H1 (cell line): ENCODE measurements at regions not wholly inside any gene's neighbourhood (a gene's known extent, or its start where the extent isn't known, plus 50 kb on each side); places are given as distances from the start of the nearest gene placed in this dataset.

Source experiments
- CHD2 ChIP-seq: IDR thresholded peaks from 2 replicates; pipeline ENCODE4 v1.6.1; 2012; ENCODE audit warnings: low read length, improper control_type of control experiment
- EP300 ChIP-seq, 2 experiments: IDR thresholded peaks; 1 replicate in 1 of 2; 2 replicates in 1 of 2; pipeline ENCODE4 v1.6.1; 2011 to 2012; ENCODE audit warnings: low read depth in 2 of 2, low read length in 2 of 2, mild to moderate bottlenecking in 2 of 2, borderline replicate concordance in 1 of 2, inconsistent platforms in 1 of 2, moderate library complexity in 1 of 2
- KDM1A ChIP-seq: fragments of 200-600, 300-600 bp; sonication (generic); IDR thresholded peaks from 2 replicates; pipeline ENCODE4 v1.7.1; 2016; ENCODE audit warnings: mild to moderate bottlenecking, low read length, borderline replicate concordance
- PHF8 ChIP-seq: fragments of 200-600 bp; sonication (generic); conservative IDR thresholded peaks from 2 replicates; pipeline ENCODE4 v1.7.1; 2012; ENCODE audit warnings: low read depth, mild to moderate bottlenecking, inconsistent platforms, low read length, moderate library complexity
- POLR2A ChIP-seq, 2 experiments: IDR thresholded peaks; 1 replicate in 1 of 2; 2 replicates in 1 of 2; pipeline ENCODE4 v1.6.1; 2011; ENCODE audit warnings: low read depth in 2 of 2, low read length in 2 of 2, mild to moderate bottlenecking in 2 of 2; ENCODE audit errors: control extremely low read depth in 1 of 2
- POLR2AphosphoS5 ChIP-seq: IDR thresholded peaks from 2 replicates; pipeline ENCODE4 v1.6.1; 2011; ENCODE audit warnings: low read depth, low read length
- SIX5 ChIP-seq: IDR thresholded peaks from 2 replicates; pipeline ENCODE4 v1.6.1; 2011; ENCODE audit warnings: mild to moderate bottlenecking, low read depth, low read length
- SP1 ChIP-seq: IDR thresholded peaks from 2 replicates; pipeline ENCODE4 v1.6.1; 2011; ENCODE audit warnings: low read depth, low read length
- TF ChIP-seq, protein P1 (sequence below): fragments of 300-600 bp; sonication (generic); IDR thresholded peaks from 2 replicates; pipeline ENCODE4 v1.7.1; 2012; ENCODE audit warnings: low read length, moderate library complexity, mild to moderate bottlenecking, inconsistent platforms; ENCODE audit not compliant: insufficient replicate concordance

DNA sequence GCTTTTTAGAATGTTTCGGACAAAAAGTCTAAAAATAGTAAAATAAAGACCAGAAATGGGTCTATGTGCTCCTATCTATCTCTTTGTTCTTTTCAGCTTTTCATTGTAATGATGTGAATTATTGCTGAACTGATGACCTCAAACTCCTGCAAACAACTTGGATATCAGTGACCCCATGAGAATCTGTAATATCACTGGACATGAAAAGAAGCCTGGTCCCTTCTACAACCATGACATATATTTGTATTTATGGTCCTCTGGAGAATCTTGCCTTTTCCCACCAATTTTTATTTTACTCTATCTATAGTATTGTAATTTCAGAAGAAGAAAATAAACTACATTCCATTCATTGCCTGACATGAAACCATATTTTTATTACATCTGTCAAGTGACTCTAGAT lies 740.7 kb upstream of the CA10 start (continued):
- TF ChIP-seq, protein P1, sequence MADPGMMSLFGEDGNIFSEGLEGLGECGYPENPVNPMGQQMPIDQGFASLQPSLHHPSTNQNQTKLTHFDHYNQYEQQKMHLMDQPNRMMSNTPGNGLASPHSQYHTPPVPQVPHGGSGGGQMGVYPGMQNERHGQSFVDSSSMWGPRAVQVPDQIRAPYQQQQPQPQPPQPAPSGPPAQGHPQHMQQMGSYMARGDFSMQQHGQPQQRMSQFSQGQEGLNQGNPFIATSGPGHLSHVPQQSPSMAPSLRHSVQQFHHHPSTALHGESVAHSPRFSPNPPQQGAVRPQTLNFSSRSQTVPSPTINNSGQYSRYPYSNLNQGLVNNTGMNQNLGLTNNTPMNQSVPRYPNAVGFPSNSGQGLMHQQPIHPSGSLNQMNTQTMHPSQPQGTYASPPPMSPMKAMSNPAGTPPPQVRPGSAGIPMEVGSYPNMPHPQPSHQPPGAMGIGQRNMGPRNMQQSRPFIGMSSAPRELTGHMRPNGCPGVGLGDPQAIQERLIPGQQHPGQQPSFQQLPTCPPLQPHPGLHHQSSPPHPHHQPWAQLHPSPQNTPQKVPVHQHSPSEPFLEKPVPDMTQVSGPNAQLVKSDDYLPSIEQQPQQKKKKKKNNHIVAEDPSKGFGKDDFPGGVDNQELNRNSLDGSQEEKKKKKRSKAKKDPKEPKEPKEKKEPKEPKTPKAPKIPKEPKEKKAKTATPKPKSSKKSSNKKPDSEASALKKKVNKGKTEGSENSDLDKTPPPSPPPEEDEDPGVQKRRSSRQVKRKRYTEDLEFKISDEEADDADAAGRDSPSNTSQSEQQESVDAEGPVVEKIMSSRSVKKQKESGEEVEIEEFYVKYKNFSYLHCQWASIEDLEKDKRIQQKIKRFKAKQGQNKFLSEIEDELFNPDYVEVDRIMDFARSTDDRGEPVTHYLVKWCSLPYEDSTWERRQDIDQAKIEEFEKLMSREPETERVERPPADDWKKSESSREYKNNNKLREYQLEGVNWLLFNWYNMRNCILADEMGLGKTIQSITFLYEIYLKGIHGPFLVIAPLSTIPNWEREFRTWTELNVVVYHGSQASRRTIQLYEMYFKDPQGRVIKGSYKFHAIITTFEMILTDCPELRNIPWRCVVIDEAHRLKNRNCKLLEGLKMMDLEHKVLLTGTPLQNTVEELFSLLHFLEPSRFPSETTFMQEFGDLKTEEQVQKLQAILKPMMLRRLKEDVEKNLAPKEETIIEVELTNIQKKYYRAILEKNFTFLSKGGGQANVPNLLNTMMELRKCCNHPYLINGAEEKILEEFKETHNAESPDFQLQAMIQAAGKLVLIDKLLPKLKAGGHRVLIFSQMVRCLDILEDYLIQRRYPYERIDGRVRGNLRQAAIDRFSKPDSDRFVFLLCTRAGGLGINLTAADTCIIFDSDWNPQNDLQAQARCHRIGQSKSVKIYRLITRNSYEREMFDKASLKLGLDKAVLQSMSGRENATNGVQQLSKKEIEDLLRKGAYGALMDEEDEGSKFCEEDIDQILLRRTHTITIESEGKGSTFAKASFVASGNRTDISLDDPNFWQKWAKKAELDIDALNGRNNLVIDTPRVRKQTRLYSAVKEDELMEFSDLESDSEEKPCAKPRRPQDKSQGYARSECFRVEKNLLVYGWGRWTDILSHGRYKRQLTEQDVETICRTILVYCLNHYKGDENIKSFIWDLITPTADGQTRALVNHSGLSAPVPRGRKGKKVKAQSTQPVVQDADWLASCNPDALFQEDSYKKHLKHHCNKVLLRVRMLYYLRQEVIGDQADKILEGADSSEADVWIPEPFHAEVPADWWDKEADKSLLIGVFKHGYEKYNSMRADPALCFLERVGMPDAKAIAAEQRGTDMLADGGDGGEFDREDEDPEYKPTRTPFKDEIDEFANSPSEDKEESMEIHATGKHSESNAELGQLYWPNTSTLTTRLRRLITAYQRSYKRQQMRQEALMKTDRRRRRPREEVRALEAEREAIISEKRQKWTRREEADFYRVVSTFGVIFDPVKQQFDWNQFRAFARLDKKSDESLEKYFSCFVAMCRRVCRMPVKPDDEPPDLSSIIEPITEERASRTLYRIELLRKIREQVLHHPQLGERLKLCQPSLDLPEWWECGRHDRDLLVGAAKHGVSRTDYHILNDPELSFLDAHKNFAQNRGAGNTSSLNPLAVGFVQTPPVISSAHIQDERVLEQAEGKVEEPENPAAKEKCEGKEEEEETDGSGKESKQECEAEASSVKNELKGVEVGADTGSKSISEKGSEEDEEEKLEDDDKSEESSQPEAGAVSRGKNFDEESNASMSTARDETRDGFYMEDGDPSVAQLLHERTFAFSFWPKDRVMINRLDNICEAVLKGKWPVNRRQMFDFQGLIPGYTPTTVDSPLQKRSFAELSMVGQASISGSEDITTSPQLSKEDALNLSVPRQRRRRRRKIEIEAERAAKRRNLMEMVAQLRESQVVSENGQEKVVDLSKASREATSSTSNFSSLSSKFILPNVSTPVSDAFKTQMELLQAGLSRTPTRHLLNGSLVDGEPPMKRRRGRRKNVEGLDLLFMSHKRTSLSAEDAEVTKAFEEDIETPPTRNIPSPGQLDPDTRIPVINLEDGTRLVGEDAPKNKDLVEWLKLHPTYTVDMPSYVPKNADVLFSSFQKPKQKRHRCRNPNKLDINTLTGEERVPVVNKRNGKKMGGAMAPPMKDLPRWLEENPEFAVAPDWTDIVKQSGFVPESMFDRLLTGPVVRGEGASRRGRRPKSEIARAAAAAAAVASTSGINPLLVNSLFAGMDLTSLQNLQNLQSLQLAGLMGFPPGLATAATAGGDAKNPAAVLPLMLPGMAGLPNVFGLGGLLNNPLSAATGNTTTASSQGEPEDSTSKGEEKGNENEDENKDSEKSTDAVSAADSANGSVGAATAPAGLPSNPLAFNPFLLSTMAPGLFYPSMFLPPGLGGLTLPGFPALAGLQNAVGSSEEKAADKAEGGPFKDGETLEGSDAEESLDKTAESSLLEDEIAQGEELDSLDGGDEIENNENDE: no peak
- no peak for TF ChIP-seq EP300 (IDR thresholded peaks at IDR 0.05; ENCODE audit: borderline replicate concordance in 1 of 2, low read depth in 2 of 2, low read length in 2 of 2)
- TF ChIP-seq SP1: no peak
- TF ChIP-seq SIX5: no peak
- TF ChIP-seq PHF8: no peak
- no peak for TF ChIP-seq POLR2A (IDR thresholded peaks at IDR 0.05; ENCODE audit: control extremely low read depth in 1 of 2, low read depth in 2 of 2, low read length in 2 of 2)
- no peak for TF ChIP-seq KDM1A
- TF ChIP-seq POLR2AphosphoS5: no peak
- no peak for TF ChIP-seq CHD2
